Immature natural killer cell (primary cell): ENCODE measurements at regions not wholly inside any gene's neighbourhood (a gene's known extent, or its start where the extent isn't known, plus 50 kb on each side); places are given as distances from the start of the nearest gene placed in this dataset.

Experiments
- DNase-seq, 3 donors: peaks; one replicate each; pipeline ENCODE4 v3.0.0; 2022; ENCODE audit warnings: mixed read lengths in 1 of 3
- H3K27ac Mint-ChIP-seq, 6 donors: one replicate each; pipeline ENCODE4 v1.8.0; 2020; ENCODE audit warnings: mixed read lengths in 6 of 6, mild to moderate bottlenecking in 5 of 6, inconsistent platforms in 4 of 6, moderate library complexity in 3 of 6
- H3K27me3 Mint-ChIP-seq, 3 donors: one replicate each; pipeline ENCODE4 v1.8.0; 2020 to 2021; ENCODE audit warnings: low read depth in 3 of 3, mild to moderate bottlenecking in 3 of 3, mixed read lengths in 3 of 3, moderate library complexity in 3 of 3, inconsistent platforms in 1 of 3
- H3K36me3 Mint-ChIP-seq, 3 donors: one replicate each; pipeline ENCODE4 v1.8.0; 2020; ENCODE audit warnings: mixed read lengths in 3 of 3, inconsistent platforms in 2 of 3, mild to moderate bottlenecking in 2 of 3
- H3K4me1 Mint-ChIP-seq, 2 donors: one replicate each; pipeline ENCODE4 v1.8.0; 2020; ENCODE audit warnings: inconsistent platforms in 2 of 2, mild to moderate bottlenecking in 2 of 2, mixed read lengths in 2 of 2, moderate library complexity in 1 of 2
- H3K4me3 Mint-ChIP-seq, 5 donors: one replicate each; pipeline ENCODE4 v1.8.0; 2020; ENCODE audit warnings: mild to moderate bottlenecking in 5 of 5, mixed read lengths in 5 of 5, inconsistent platforms in 3 of 5, moderate library complexity in 3 of 5
- H3K9me3 Mint-ChIP-seq, 6 donors: one replicate each; pipeline ENCODE4 v1.8.0; 2020; ENCODE audit warnings: mild to moderate bottlenecking in 6 of 6, mixed read lengths in 6 of 6, inconsistent platforms in 4 of 6, moderate library complexity in 3 of 6

DNA sequence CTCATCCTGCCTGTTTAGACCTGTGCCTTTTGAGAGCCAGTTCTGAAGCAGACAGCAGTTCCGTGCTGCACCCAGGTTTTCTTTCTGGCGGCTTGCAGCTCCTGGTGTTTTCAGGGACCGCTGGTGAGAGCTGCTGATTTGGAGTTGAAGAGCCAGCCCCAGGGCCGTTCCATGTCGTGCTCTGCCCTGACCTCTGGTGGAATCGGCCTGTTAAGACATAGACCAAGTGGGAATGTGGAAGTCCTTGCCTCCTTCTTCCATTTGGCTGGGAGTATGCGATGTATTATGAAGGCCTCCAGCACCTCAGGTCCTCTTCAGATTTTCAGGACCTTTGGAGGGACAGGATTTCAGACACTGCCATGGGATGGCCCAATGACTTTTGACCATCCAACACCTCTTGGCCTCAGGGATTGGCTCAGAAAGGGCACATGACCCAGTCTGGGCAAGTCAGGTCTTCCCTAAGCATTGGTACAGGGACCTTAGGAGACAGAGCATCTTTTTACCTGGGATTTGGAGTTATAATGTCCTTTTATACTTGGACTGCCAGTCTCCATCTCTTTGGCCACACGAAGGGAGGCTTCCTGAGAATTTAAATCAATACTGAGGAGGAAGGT is 136.1 kb upstream of the CLINT1 start:
- Mint-ChIP-seq H3K36me3 (peaks cover 0 to 3% (median 0%) of the 10 kb centered on the region in 3 donors), H3K4me3 (peak overlapping the region; percentile 26 to 72 (median 58)), H3K4me1 (peaks cover 13 to 15% of the 10 kb centered on the region in 2 donors), H3K9me3 (peaks cover 0 to 4% (median 0%) of the 10 kb centered on the region in 6 donors), H3K27me3 (peaks cover 8 to 22% (median 16%) of the 10 kb centered on the region in 3 donors), H3K27ac (no peak overlapping the region)
- DNase-seq: peak; percentile 14 to 36 (median 35)

DNA sequence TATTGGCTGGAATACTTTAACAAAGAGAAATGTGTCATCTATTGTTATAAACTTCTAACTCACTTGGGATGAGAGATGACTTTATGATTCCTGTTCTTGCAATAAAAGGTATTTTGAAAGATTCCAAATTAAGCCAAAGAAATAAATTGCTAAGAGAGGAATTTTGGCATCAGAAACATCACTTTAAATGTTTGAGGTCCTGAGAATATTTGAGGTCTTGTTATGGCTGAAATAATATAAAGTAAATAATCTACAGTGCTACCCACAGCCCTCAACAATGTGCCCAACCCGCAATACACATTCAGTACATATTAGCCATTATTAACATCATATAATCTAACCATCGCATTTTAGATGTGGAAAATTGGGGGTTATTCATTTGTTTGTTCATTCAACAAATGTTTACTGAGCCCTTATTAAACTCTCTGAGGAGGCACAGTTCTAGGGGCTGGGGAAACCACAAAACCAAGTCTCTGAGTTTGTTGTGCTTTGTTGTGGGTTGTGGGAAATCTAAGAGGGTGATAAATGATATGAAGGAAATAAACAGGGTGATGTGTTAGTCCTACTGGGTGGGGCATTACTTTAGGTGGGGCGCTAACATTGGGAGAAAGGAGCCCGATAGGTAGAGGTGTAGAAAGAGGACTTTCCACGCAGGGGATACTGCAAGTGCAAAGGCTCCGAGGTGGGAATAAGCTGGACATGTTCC is 135.2 kb upstream of the CLINT1 start:
- DNase-seq: peak; percentile 34 to 53 (median 40)
- Mint-ChIP-seq H3K27me3 (peaks cover 13 to 22% (median 21%) of the 10 kb centered on the region in 3 donors), H3K9me3 (peaks cover 0 to 4% (median 0%) of the 10 kb centered on the region in 6 donors), H3K4me3 (peak overlapping the region; percentile 26 to 72 (median 58)), H3K4me1 (peaks cover 13 to 15% of the 10 kb centered on the region in 2 donors), H3K36me3 (peaks cover 0 to 3% (median 0%) of the 10 kb centered on the region in 3 donors), H3K27ac (peak overlapping the region in 2 of 6 donors; percentile 2 to 5)

DNA sequence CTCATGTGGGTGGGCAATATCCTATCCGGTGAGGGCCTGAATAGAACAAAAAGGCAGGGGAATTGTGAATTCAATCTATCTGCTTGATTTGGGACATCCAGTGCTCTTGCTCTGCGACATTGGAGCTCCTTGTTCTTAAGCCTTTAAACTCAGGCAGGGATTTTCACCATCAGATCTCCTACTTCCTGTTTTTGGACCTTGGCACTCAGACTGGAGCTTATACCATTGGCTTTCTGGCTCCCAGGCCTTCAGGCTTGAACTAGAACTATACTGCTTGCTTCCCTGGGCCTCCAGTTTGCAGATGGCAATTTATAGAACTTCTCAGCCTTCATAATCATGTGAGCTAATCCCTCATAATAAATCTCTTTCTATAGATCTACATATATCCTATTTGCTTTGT is 134.3 kb upstream of the CLINT1 start:
- Mint-ChIP-seq H3K27me3 (peaks cover 18 to 21% (median 20%) of the 10 kb centered on the region in 3 donors), H3K4me3 (no peak overlapping the region), H3K27ac (no peak overlapping the region)

DNA sequence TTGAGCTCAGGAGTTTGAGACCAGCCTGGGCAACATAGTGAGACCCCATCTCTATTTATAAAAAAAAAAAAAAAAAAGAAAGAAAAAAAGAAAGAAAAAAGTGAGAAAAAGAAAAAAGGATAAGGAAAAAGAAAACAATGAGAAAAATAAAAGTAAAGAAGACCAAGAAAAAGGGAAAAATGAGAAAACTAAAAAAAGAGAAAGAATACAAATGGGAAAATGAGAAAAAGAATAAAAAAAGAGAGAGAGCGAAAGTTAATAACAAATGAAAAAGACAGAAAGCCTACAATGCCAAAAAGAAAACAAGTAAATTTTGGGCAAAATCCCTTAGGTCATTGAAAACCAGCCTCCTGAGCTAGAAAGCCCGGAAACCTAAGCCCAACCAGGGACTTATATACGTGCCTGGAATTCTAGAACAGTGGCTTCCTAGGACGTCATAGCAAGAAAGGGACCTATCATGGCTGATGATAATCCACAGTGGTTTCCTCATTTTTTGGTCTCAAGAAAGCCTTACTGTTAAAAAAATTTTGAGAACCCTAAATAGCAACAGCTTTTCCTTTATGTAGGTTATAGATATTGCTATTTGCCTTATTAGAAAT is 131.7 kb upstream of the CLINT1 start:
- Mint-ChIP-seq H3K4me1 (peaks cover 13 to 15% of the 10 kb centered on the region in 2 donors), H3K36me3 (peaks cover 0 to 3% (median 0%) of the 10 kb centered on the region in 3 donors), H3K27me3 (peaks cover 15 to 18% (median 18%) of the 10 kb centered on the region in 3 donors), H3K27ac (no peak overlapping the region), H3K4me3 (no peak overlapping the region), H3K9me3 (peaks cover 0 to 1% (median 0%) of the 10 kb centered on the region in 6 donors)
- DNase-seq: no peak

More for the DNA sequence above, 134.3 kb upstream of the CLINT1 start:
- peaks cover 0 to 3% (median 0%) of the 10 kb centered on the region in 3 donors for H3K36me3 Mint-ChIP-seq
- H3K9me3 Mint-ChIP-seq: peaks cover 0 to 4% (median 0%) of the 10 kb centered on the region in 6 donors
- DNase-seq: no peak
- H3K4me1 Mint-ChIP-seq: peaks cover 13 to 15% of the 10 kb centered on the region in 2 donors

DNA sequence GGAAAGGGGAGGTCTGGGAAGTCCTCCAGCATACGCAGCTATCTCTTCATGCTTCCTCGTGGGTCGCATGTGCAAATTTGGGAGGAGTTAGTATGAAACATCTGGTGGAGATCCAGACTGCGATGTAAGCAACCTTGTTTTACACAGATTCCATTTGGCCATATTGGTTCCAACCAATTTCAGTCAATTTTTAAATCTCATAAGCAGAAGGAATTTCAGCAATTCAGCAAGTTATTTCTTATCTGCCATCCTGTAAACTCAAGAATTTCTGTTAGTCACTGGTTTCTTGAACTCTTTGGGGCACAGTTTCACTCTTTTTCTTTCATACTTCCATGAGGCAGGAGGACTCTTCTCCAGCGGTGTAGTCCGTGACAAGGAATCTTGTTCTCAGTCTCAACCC is 130.4 kb upstream of the CLINT1 start:
- no peak overlapping the region for H3K4me3 Mint-ChIP-seq
- peaks cover 10 to 14% (median 12%) of the 10 kb centered on the region in 3 donors for H3K27me3 Mint-ChIP-seq
- peaks cover 4 to 5% of the 10 kb centered on the region in 2 donors for H3K4me1 Mint-ChIP-seq
- H3K36me3 Mint-ChIP-seq: peaks cover 0 to 3% (median 0%) of the 10 kb centered on the region in 3 donors
- no peak overlapping the region for H3K27ac Mint-ChIP-seq
- DNase-seq: no peak
- H3K9me3 Mint-ChIP-seq: peaks cover 0 to 1% (median 0%) of the 10 kb centered on the region in 6 donors

DNA sequence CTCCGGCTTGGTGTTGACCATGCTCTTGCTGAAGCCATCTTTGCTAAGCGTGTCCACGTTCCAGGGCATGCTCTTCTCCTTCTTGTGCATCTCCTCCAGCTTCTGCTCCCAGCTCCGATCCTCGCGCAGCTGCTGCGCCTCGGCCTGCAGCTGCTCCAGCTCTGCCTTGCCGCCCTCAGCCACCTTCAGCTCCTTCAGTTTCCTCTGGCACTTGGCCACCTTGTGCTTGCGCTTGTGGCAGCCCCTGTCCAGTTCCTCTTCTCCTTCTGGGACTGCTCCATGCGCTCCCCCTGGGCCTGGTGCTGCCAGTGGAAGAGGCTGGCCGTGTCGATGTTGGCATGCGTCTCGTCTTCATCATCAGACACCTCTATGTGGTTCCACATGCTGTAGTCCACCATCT is 128.3 kb upstream of the CLINT1 start:
- H3K9me3 Mint-ChIP-seq: peaks cover 0 to 1% (median 0%) of the 10 kb centered on the region in 6 donors
- peaks cover 0 to 3% (median 0%) of the 10 kb centered on the region in 3 donors for H3K36me3 Mint-ChIP-seq
- no peaks in the 10 kb centered on the region for H3K4me1 Mint-ChIP-seq
- no peak for DNase-seq
- H3K4me3 Mint-ChIP-seq: no peak overlapping the region
- H3K27me3 Mint-ChIP-seq: peaks cover 6 to 13% (median 10%) of the 10 kb centered on the region in 3 donors
- no peak overlapping the region for H3K27ac Mint-ChIP-seq

DNA sequence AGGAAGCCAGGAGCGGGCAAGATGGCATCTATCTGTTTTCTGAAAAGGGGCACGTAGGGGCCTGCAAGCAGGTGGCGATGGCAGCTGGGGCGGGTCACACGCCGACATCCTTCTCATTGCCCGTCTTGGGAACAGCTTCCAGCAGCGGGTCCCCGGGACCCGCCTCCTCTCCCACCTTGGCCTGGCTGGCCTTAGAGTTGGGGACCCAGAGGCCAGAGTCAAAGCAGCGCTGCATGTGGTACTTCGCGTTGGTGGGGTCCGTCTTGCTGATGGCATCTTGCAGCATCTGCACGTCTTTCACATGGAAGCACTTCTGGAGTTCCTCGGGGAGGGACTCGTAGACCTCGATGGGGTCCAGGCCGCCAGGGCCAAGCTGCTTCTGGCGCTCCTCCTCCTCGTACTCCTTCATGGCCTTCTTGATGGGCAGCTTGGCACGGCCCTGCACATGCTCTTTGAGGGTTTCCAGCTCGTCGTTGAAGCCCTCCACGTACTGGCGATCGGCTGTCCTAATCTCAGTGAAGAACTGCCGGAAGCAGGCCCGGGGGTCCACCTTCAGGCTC is 127.6 kb upstream of the CLINT1 start:
- Mint-ChIP-seq H3K27ac (no peak overlapping the region), H3K27me3 (peaks cover 4 to 13% (median 4%) of the 10 kb centered on the region in 3 donors), H3K4me3 (no peak overlapping the region), H3K9me3 (peaks cover 0 to 1% (median 0%) of the 10 kb centered on the region in 6 donors), H3K4me1 (no peaks in the 10 kb centered on the region), H3K36me3 (no peaks in the 10 kb centered on the region)
- DNase-seq: no peak

DNA sequence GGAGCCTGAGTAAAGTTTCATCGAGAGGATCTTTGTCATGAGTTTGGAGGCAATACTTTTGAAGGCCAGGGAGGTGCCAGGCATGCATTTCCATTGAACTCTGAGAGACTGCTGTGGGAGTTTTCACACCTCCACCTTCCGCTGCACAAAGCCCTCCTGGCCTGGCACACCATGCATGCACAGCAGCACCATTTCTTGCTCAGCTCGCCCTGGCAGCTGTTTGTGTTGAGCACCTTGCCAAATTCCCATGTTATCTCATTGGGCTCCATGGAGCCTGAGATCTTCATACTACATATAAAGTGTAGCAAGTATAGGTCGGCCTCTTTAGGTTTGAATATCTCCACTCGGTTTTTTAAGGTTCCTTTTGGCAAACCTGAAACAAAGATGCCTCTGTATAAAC is 125.7 kb upstream of the CLINT1 start:
- Mint-ChIP-seq H3K4me1 (no peaks in the 10 kb centered on the region), H3K4me3 (no peak overlapping the region), H3K36me3 (no peaks in the 10 kb centered on the region), H3K27me3 (peaks cover 1 to 7% (median 2%) of the 10 kb centered on the region in 3 donors), H3K27ac (no peak overlapping the region), H3K9me3 (no peaks in the 10 kb centered on the region)
- no peak for DNase-seq

DNA sequence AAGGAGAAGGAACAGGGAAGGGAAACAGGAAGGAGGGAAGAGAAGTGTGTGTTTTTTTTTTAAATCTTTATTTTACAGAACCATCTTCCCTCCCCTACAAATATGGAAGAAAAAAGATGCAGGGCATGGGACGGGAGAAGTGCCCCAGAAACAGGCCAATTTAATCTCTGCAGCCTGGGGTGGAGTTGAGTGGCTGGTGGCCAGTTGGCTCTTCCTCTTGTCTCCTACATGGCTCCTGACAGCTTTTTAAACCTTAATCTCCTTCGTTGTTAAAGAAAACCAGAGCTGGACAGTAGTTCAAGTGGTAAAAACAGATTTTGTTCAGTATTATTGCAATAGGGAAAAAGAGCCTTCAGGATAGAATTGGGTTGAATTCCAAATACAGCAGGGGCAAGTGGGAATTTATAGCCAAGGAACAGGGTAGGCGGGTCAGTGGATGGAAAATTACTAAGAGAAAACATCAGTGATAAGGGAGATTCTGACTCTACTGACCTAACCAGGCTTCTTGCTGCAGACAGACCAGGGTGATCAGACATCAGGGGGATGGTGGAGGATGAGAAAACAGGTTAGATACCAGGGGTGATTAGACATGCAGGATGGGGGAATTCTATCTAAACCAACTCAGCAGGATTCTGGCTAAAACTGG is 125.1 kb upstream of the CLINT1 start:
- Mint-ChIP-seq H3K27me3 (peaks cover 0 to 4% (median 2%) of the 10 kb centered on the region in 3 donors), H3K9me3 (no peaks in the 10 kb centered on the region), H3K4me3 (no peak overlapping the region), H3K4me1 (no peaks in the 10 kb centered on the region), H3K27ac (no peak overlapping the region), H3K36me3 (no peaks in the 10 kb centered on the region)
- DNase-seq: no peak

DNA sequence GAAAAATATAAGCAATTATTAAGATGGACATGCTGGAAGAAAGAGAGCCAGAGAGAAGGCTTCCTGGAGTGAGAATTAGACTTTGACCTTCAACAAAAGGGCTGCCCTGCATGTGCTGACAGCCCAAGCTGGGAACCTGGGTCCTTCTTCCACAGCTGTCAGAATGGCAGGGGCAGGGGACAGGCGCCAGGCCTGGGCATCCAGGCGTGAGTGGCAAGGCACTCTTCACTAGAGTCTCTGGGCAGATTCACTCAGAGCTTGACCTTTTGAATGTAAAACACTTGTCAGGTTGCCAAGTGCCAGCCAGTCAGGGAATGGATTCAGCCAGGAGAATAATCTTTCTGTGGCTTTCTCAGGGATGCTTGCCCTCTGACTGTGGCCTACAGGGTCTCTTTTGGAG is 119.1 kb upstream of the CLINT1 start:
- H3K4me1 Mint-ChIP-seq: no peaks in the 10 kb centered on the region
- no peaks in the 10 kb centered on the region for H3K36me3 Mint-ChIP-seq
- no peak overlapping the region for H3K4me3 Mint-ChIP-seq
- H3K27me3 Mint-ChIP-seq: peaks cover 0 to 2% (median 0%) of the 10 kb centered on the region in 3 donors
- DNase-seq: no peak
- H3K27ac Mint-ChIP-seq: no peak overlapping the region
- no peaks in the 10 kb centered on the region for H3K9me3 Mint-ChIP-seq

DNA sequence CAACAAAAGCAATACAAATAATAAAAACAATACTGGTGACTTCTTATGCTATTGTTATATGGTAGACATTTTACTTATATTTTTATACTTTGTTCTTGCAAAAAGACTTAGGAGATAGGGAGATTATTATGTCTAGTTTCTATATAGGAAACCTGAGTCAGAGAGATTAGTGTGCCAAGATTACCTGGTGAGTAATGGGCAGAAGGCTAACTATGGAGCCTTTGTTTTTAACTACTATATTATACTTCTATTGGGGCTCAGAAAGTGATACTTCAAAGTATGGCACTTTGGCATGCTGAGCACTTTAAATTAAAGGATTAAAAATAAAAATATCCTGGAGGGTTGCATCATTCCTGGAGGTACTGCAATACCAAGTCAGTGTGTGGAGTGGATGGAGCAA is 117.5 kb upstream of the CLINT1 start:
- Mint-ChIP-seq H3K9me3 (no peaks in the 10 kb centered on the region), H3K27me3 (peaks cover 0 to 2% (median 2%) of the 10 kb centered on the region in 3 donors), H3K36me3 (no peaks in the 10 kb centered on the region), H3K27ac (no peak overlapping the region), H3K4me3 (no peak overlapping the region), H3K4me1 (no peaks in the 10 kb centered on the region)
- no peak for DNase-seq

DNA sequence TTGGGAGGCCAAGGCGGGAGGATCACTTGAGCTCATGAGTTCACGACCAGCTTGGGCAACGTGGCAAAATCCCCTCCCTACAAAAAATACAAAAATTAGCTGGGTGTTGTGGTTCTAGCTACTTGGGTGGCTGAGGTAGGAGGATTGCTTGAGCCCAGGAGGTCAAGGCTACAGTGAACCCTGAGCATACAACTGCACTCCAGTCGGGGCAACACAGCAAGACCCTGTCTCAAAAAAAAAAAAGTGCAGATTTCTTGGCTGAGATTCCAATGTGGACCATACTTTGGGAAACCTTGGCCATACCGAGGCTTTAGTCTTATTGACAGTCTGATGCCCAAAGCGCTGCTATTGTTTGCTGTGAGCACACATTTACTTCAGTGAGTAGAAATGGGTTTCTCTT is 113.6 kb upstream of the CLINT1 start:
- no peaks in the 10 kb centered on the region for H3K9me3 Mint-ChIP-seq
- H3K4me3 Mint-ChIP-seq: no peak overlapping the region
- DNase-seq: no peak
- no peak overlapping the region for H3K27ac Mint-ChIP-seq
- H3K36me3 Mint-ChIP-seq: no peaks in the 10 kb centered on the region
- peaks cover 0 to 2% (median 0%) of the 10 kb centered on the region in 3 donors for H3K27me3 Mint-ChIP-seq
- H3K4me1 Mint-ChIP-seq: no peaks in the 10 kb centered on the region

DNA sequence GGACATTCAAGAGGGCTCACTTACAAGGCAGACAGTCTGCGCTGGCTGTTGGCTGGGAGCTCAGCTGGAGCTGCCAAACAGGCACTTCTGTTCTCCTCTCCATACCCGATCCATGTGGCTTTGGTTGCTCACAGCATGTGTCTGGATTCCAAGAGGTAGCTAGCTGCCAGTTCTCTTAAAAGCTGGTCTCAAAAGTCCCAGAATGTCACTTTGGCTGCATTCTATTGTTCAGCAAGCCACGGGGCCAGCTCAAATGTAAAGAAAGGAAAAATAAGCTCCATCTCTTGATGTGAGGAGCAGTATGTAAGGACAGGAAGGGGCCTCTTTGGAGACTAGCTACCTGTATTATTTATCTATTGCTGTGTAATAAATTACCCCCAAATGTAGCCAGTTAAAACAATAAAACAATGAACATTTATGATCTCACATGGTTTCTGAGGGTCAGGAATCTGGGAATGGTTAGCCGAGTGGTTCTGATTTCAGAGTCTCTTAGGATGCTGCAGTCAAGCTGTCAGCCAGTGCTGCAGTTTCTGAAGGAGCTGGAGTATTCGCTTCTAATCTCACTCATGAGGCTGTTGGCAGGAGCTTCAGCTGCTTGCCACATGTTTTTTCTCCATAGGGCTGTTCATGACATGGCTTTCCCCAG is 112.7 kb upstream of the CLINT1 start:
- Mint-ChIP-seq H3K36me3 (no peaks in the 10 kb centered on the region), H3K4me1 (no peaks in the 10 kb centered on the region), H3K9me3 (no peaks in the 10 kb centered on the region), H3K27ac (no peak overlapping the region), H3K4me3 (no peak overlapping the region), H3K27me3 (peaks cover 0 to 2% (median 0%) of the 10 kb centered on the region in 3 donors)
- DNase-seq: no peak
